RWPE2 (cell line): ENCODE measurements at regions not wholly inside any gene's neighbourhood (a gene's known extent, or its start where the extent isn't known, plus 50 kb on each side); places are given as distances from the start of the nearest gene placed in this dataset.
A peak's percentile ranks its signal among the peaks of the same experiment; 100 is the strongest.

ENCODE experiments used
- ATAC-seq: fragments of 200-7000 bp; cut with Tn5 transposase; 3 replicates; pipeline ENCODE4 v1.9.1; 2021; ENCODE audit warnings: low read depth
- DNase-seq: peaks from one replicate; pipeline ENCODE4 v3.0.0-alpha.2; 2020; ENCODE audit warnings: low spot score
- H3K27ac ChIP-seq: fragments of 450-650 bp; 2 replicates; pipeline ENCODE4 v1.5.1; 2017; ENCODE audit warnings: mild to moderate bottlenecking; ENCODE audit not compliant: poor library complexity, severe bottlenecking
- H3K27me3 ChIP-seq: fragments of 250-450 bp; sonication (Bioruptor Pico); 2 replicates; pipeline ENCODE4 v1.5.1; 2021; ENCODE audit warnings: mild to moderate bottlenecking, moderate library complexity; ENCODE audit not compliant: insufficient read depth, poor library complexity, severe bottlenecking
- H3K36me3 ChIP-seq: fragments of 250-450 bp; sonication (Bioruptor Pico); 2 replicates; pipeline ENCODE4 v1.5.1; 2020; ENCODE audit warnings: low read depth, mild to moderate bottlenecking, moderate library complexity
- H3K4me1 ChIP-seq: fragments of 250-450 bp; sonication (Bioruptor Pico); 2 replicates; pipeline ENCODE4 v1.5.1; 2021; ENCODE audit warnings: mild to moderate bottlenecking, moderate library complexity; ENCODE audit not compliant: insufficient read depth, poor library complexity, severe bottlenecking
- H3K4me3 ChIP-seq: fragments of 250-450 bp; sonication (Bioruptor Pico); 2 replicates; pipeline ENCODE4 v1.5.1; 2021; ENCODE audit warnings: mild to moderate bottlenecking, moderate library complexity; ENCODE audit not compliant: severe bottlenecking
- H3K9me3 ChIP-seq: fragments of 250-450 bp; sonication (Bioruptor Pico); 2 replicates; pipeline ENCODE4 v1.5.1; 2021; ENCODE audit warnings: mild to moderate bottlenecking, moderate library complexity; ENCODE audit not compliant: severe bottlenecking
- TF ChIP-seq, protein P1 (sequence below): fragments of 450-650 bp; IDR thresholded peaks from one replicate; pipeline ENCODE4 v1.5.1; 2017; ENCODE audit warnings: mild to moderate bottlenecking, moderate library complexity; ENCODE audit not compliant: poor library complexity, severe bottlenecking

DNA sequence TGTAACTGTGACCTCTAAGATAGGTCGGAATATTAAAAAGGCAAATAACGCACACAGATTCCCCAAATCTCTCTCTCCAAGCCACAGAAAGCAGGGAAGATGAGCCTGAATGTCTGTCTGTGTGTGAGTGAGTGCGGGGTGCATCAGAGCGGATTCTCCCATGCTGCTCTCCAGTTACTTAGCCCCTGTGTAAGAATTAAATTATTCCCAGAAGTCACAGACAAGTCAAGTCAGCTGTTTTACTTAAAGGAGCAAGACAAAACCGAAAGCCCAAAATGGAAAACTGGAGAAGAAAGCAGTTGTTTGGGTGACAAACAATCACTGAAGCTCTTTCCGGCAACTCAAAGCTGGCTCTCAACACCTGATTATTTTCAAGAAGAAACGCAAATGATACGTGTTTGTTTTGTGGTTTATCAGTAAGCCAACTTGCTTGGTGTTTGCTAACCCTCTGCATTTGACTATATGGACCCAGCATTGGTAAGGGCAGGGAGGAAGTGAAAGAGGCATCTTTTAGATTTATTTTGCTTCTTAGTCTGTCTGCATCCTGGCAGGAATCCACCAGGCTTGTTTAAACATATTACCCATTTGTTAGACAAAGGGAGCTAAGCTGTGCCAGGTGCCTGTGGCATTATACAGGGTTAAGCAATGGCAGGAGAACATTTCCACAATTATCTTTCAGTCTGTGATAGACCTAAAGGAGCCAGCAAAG is 121.5 kb upstream of the CREB1 start:
- ATAC-seq = peak; percentile 92
- no peaks in the 10 kb centered on the region for H3K9me3 ChIP-seq
- H3K4me3 ChIP-seq = no peak overlapping the region
- peak overlapping the region; percentile 92 for H3K27ac ChIP-seq
- H3K36me3 ChIP-seq = 0 out of 2 replicates have a peak, but pooled peaks cover 3% of the 10 kb centered on the region
- peak; percentile 83 for DNase-seq
- peaks cover 21% of the 10 kb centered on the region for H3K4me1 ChIP-seq
- no peaks in the 10 kb centered on the region for H3K27me3 ChIP-seq
- TF ChIP-seq, protein P1, sequence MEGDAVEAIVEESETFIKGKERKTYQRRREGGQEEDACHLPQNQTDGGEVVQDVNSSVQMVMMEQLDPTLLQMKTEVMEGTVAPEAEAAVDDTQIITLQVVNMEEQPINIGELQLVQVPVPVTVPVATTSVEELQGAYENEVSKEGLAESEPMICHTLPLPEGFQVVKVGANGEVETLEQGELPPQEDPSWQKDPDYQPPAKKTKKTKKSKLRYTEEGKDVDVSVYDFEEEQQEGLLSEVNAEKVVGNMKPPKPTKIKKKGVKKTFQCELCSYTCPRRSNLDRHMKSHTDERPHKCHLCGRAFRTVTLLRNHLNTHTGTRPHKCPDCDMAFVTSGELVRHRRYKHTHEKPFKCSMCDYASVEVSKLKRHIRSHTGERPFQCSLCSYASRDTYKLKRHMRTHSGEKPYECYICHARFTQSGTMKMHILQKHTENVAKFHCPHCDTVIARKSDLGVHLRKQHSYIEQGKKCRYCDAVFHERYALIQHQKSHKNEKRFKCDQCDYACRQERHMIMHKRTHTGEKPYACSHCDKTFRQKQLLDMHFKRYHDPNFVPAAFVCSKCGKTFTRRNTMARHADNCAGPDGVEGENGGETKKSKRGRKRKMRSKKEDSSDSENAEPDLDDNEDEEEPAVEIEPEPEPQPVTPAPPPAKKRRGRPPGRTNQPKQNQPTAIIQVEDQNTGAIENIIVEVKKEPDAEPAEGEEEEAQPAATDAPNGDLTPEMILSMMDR = no peak

DNA sequence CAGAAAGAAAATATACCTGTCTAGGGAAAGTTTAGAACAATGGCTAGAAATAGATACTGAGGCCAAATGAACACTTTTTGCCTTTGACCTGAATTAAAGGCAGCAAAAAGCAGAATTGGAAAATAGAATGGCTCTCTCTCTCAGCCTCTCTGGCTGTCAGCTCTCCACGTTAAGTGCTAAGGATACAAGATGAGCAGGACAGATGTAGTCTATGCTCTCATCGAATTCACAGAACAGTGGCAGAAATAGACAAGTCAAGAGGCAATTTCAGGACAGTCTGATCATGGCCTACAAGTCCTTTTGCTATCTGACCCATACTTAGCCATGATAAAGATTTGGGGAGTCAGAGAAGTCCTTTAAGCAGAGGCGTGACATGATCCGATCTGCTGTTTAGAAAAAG is 120.2 kb upstream of the CREB1 start:
- H3K9me3 ChIP-seq = no peaks in the 10 kb centered on the region
- TF ChIP-seq, protein P1 = no peak
- peaks cover 21% of the 10 kb centered on the region for H3K4me1 ChIP-seq
- ATAC-seq (no peak), DNase-seq (no peak)
- peak overlapping the region; percentile 92 for H3K27ac ChIP-seq
- no peak overlapping the region for H3K4me3 ChIP-seq
- 0 out of 2 replicates have a peak, but pooled peaks cover 3% of the 10 kb centered on the region for H3K36me3 ChIP-seq
- no peaks in the 10 kb centered on the region for H3K27me3 ChIP-seq

DNA sequence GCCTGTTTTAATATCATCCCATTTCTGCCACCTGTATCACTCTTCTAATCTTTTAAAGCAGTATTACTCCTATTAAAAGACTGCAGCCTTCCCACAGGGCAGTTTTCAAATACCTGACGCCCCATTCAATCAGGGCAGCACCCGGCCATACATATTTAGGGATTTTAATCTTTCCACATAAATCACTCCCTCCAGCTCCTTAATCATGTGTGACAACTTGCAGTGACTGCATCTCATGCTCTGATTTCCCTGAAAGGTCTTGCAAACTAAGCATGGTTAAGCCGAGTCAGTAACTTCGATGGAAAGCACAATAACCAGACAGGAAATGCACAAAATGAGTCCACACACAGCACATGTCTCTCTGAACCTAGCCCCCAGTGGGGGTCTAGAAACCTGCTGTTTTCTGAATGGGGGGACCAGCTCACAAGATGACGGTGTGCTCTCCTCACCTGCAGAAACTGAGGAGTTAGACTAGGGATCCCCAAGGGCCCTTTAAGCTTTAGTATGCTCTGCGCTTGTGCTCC is 116.9 kb upstream of the CREB1 start:
- H3K4me1 ChIP-seq = peaks cover 16% of the 10 kb centered on the region
- DNase-seq (no peak), ATAC-seq (no peak)
- no peaks in the 10 kb centered on the region for H3K36me3 ChIP-seq
- H3K4me3 ChIP-seq = no peak overlapping the region
- H3K9me3 ChIP-seq = no peaks in the 10 kb centered on the region
- H3K27me3 ChIP-seq = no peaks in the 10 kb centered on the region
- TF ChIP-seq, protein P1 = no peak
- no peak overlapping the region for H3K27ac ChIP-seq

DNA sequence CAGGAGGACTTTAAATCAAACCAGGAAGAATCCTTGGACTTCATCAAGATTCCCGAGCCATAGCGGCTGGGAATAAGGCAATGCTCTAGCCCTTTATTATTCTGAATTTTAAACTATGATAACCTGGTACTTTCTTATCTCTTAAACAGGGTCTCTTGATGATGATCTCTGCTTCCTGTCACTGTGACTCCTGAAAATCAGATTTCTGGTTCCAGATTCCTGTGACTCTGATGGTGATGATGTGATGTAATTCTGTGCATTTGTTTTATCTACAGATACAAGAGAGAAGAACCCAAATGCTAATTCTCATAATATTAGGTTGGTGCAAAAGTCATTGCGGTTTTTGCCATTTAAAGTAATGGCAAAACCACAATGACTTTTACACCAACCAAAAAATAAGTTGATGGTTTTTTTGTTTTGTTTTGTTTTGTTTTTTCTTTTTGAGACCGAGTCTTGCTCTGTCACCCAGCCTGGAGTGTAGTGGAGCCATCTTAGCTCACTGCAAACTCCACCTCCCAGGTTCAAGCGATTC is 116.3 kb upstream of the CREB1 start:
- Histone ChIP-seq H3K4me3 (no peak overlapping the region), H3K36me3 (no peaks in the 10 kb centered on the region), H3K4me1 (peaks cover 12% of the 10 kb centered on the region), H3K9me3 (no peaks in the 10 kb centered on the region), H3K27ac (no peak overlapping the region), H3K27me3 (no peaks in the 10 kb centered on the region)
- DNase-seq = no peak
- no peak for ATAC-seq
- TF ChIP-seq, protein P1 = no peak

DNA sequence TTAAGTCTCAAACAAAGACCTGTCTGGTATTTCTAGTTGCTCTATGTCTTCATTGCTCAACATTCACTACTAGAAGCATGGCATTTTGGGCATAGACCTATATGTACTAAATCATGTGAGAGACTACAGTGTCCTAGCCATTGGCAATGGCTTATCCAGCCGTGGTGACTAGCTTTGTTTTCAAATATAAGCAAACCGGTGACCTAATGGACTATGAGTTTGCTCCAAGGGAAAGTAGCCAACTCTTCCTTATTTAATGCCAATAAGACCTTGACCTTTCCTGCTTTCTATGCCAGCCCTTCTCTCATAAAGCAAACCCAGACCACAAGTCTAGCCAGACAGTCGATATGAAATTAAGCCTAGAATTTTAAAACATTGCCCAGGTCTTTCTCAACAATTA is 113.7 kb upstream of the CREB1 start:
- Histone ChIP-seq H3K4me1 (no peaks in the 10 kb centered on the region), H3K9me3 (no peaks in the 10 kb centered on the region), H3K27ac (no peak overlapping the region), H3K36me3 (no peaks in the 10 kb centered on the region), H3K27me3 (no peaks in the 10 kb centered on the region), H3K4me3 (no peak overlapping the region)
- no peak for DNase-seq
- TF ChIP-seq, protein P1 = no peak
- no peak for ATAC-seq
